K562 (cell line): ENCODE measurements at regions not wholly inside any gene's neighbourhood (a gene's known extent, or its start where the extent isn't known, plus 50 kb on each side); places are given as distances from the start of the nearest gene placed in this dataset.

Source experiments
- CBX5 ChIP-seq: IDR thresholded peaks from 2 replicates; pipeline ENCODE4 v1.6.1; 2014; ENCODE audit warnings: low read depth, borderline replicate concordance
- EZH2 ChIP-seq: IDR thresholded peaks from 2 replicates; pipeline ENCODE4 v1.6.1; 2012; ENCODE audit warnings: low read depth, mild to moderate bottlenecking, inconsistent platforms, low read length, borderline replicate concordance
- GATA2 ChIP-seq: sonication (generic); formaldehyde crosslinking; IDR thresholded peaks from 2 replicates; pipeline ENCODE4 v1.4.0; 2020; ENCODE audit warnings: mild to moderate bottlenecking, missing genetic modification reagents
- HNRNPUL1 ChIP-seq: fragments of 200-400 bp; formaldehyde crosslinking; IDR thresholded peaks from 2 replicates; pipeline ENCODE4 v1.6.1; 2017; ENCODE audit warnings: low read length
- KAT7 ChIP-seq: sonication (generic); formaldehyde crosslinking; IDR thresholded peaks from 2 replicates; pipeline ENCODE4 v1.8.0; 2022; ENCODE audit warnings: missing genetic modification reagents, mild to moderate bottlenecking, borderline replicate concordance
- POLR2A ChIP-seq: fragments of 450-650 bp; conservative IDR thresholded peaks from 2 replicates; pipeline ENCODE4 v1.6.1; 2016
- SMC3 ChIP-seq: conservative IDR thresholded peaks from 2 replicates; pipeline ENCODE4 v1.6.1; 2011; ENCODE audit warnings: low read depth, low read length, improper control_type of control experiment; ENCODE audit not compliant: insufficient read depth
- TBP ChIP-seq: optimal IDR thresholded peaks from 2 replicates; pipeline ENCODE3; 2011; ENCODE audit warnings: low read depth, low read length, improper control_type of control experiment
- ZFP30 ChIP-seq: fragments of 250-450 bp; sonication (Bioruptor Pico); IDR thresholded peaks from 2 replicates; pipeline ENCODE4 v1.8.0; 2022; ENCODE audit warnings: moderate library complexity, mild to moderate bottlenecking, inconsistent platforms, borderline replicate concordance

- TF ChIP-seq TBP: no peak
- no peak for TF ChIP-seq KAT7 (CRISPR knock-in tag)
- no peak for TF ChIP-seq POLR2A
- TF ChIP-seq HNRNPUL1: no peak
- no peak for TF ChIP-seq ZFP30 (CRISPR knock-in tag)
- TF ChIP-seq EZH2: no peak
- TF ChIP-seq GATA2 (CRISPR knock-in tag): no peak
- no peak for TF ChIP-seq SMC3
- no peak for TF ChIP-seq CBX5
Observed at GRCh38 chr13:106232681-106233080, 302.8 kb downstream of the EFNB2 start.
